DND-41 (cell line): ENCODE measurements at regions not wholly inside any gene's neighbourhood (a gene's known extent, or its start where the extent isn't known, plus 50 kb on each side); places are given as distances from the start of the nearest gene placed in this dataset.

Experiments used
- CTCF ChIP-seq: IDR thresholded peaks from 2 replicates; pipeline ENCODE4 v1.5.1; 2012; ENCODE audit warnings: borderline replicate concordance, low read length, moderate library complexity, mild to moderate bottlenecking; ENCODE audit not compliant: poor library complexity, severe bottlenecking; ENCODE audit errors: extremely low read depth
- EZH2 ChIP-seq: IDR thresholded peaks from 3 replicates; pipeline ENCODE4 v1.6.1; 2012; ENCODE audit warnings: borderline replicate concordance, low read depth, mild to moderate bottlenecking, moderate library complexity, low read length, inconsistent platforms; ENCODE audit not compliant: severe bottlenecking

DNA sequence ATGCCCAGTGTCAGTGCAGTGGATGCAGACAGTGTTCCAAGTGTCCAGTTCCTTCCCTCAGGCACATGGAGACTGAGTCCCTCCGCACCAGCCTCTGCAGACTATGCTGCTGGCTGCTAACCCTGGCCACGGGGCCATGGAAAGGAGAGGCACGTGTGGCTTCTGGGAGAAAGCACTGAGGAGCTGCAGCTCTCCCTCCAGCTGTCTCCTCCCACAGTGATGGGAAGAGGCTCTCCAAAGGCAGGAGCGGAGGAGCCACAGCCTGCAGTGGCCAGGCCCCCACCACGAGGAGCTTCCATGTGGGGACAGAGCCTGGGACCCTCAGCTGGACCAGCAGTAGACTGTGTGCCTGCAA lies 141.1 kb downstream of the NDUFA10 start:
- TF ChIP-seq CTCF (no peak), EZH2 (no peak)
